Left kidney (tissue), 1 donor: ENCODE measurements at regions not wholly inside any gene's neighbourhood (a gene's known extent, or its start where the extent isn't known, plus 50 kb on each side); places are given as distances from the start of the nearest gene placed in this dataset.

Experiments
- DNase-seq: peaks from one replicate; pipeline ENCODE4 v3.0.0-alpha.2; 2013

- DNase-seq, result no peak
These were observed 113.5 kb upstream of the C10orf90 start for GRCh38 chr10:126783806-126784557.

- no peak for DNase-seq
These were observed 116.7 kb upstream of the C10orf90 start for GRCh38 chr10:126787201-126787600.

- DNase-seq, result no peak
These were observed 109.9 kb upstream of the DOCK1 start for GRCh38 chr10:126795318-126795717.

GRCh38 chr10:126798649-126799048, 106.6 kb upstream of the DOCK1 start:
- DNase-seq, result peak; percentile 13

GRCh38 chr10:126803394-126803793, 101.8 kb upstream of the DOCK1 start:
- no peak for DNase-seq

- DNase-seq, result no peak
These were observed 100.8 kb upstream of the DOCK1 start for GRCh38 chr10:126804396-126804795.

- no peak for DNase-seq
These were observed 98.7 kb upstream of the DOCK1 start for GRCh38 chr10:126806498-126806897.

- DNase-seq, result no peak
These were observed 98.1 kb upstream of the DOCK1 start for GRCh38 chr10:126806991-126807702.

GRCh38 chr10:126808103-126808502, 97.1 kb upstream of the DOCK1 start:
- no peak for DNase-seq

- no peak for DNase-seq
These were observed 91.8 kb upstream of the DOCK1 start for GRCh38 chr10:126813432-126813831.

GRCh38 chr10:126833542-126833941, 71.7 kb upstream of the DOCK1 start:
- DNase-seq, result no peak

GRCh38 chr10:126836009-126836408, 69.2 kb upstream of the DOCK1 start:
- no peak for DNase-seq

GRCh38 chr10:126838316-126838715, 66.9 kb upstream of the DOCK1 start:
- DNase-seq, result no peak

- peak; percentile 66 for DNase-seq
These were observed 66.0 kb upstream of the DOCK1 start for GRCh38 chr10:126839094-126839761.

GRCh38 chr10:126840576-126841135, 64.6 kb upstream of the DOCK1 start:
- no peak for DNase-seq

GRCh38 chr10:126841341-126841895, 63.8 kb upstream of the DOCK1 start:
- no peak for DNase-seq

GRCh38 chr10:126842356-126842755, 62.9 kb upstream of the DOCK1 start:
- no peak for DNase-seq

GRCh38 chr10:126842836-126843235, 62.4 kb upstream of the DOCK1 start:
- no peak for DNase-seq

GRCh38 chr10:126843299-126843934, 61.8 kb upstream of the DOCK1 start:
- DNase-seq, result no peak

- DNase-seq, result no peak
These were observed 60.8 kb upstream of the DOCK1 start for GRCh38 chr10:126844406-126844805.

GRCh38 chr10:126846469-126846868, 58.8 kb upstream of the DOCK1 start:
- DNase-seq, result no peak

GRCh38 chr10:126846959-126847358, 58.3 kb upstream of the DOCK1 start:
- no peak for DNase-seq
